ENCODE measurements at regions not wholly inside any gene's neighbourhood (a gene's known extent, or its start where the extent isn't known, plus 50 kb on each side); places are given as distances from the start of the nearest gene placed in this dataset.

DNA sequence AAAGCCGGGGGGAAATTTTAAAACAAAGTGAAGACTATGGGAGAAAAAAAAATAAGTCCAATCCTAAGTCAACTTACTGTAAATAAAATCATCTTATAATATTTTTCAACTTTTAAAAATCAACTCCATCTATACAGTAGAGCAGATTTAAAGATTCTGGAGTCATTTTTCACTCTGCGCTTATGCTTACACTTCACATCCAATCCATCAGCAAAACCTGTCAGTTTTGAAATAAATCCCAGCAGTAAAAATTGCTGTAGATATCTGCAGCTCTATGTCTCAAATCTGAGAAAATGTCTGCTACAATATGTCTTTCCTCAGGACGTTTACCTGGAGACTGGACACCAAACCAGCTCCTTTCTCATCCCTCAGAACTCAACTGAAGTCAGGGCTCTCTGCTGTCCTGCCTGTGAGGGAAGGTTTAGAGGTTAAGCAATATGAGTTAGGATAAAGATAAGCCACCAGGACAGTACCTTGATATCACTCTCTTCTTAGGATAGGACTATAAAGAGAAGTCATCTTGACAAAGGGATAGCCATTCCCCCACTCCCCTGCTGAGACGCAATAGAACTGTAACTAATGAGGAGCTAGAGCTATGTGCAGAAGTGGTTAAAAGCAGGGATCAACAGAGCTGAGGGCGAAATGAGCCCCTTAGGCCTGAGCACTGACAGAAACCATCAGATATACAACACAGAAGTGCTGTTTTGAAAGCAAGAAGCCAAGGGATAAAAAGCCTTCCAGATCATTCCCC lies 254.7 kb upstream of the KLHL1 start:
- ChIA-PET POLR2A (no interaction called here), CTCF (ENCODE audit: low intra/inter-chr PET ratio, low total read pairs) (no interaction called here)
- H3K79me2 ChIP-seq (ENCODE audit: insufficient read depth, low read length) = no peaks in the 10 kb centered on the region
- H3K4me1 ChIP-seq (ENCODE audit: insufficient read depth, low read length) = no peaks in the 10 kb centered on the region
- H3K27me3 ChIP-seq (ENCODE audit: control insufficient read depth in 1 of 2, insufficient read depth in 2 of 2, low read length in 2 of 2) = no peaks in the 10 kb centered on the region
- intact Hi-C loops (cut with micrococcal nuclease; ENCODE audit: unreplicated experiment) (no loop called here), in situ Hi-C loops (cut with HindIII; ENCODE audit: extremely low pct_ligation_motif_present, low pct_unique_long_range_greater_than_20kb) (no loop called here)
- H4K20me1 ChIP-seq (ENCODE audit: insufficient read depth, low read length) = no peaks in the 10 kb centered on the region
- BruUV-seq (replicated peaks) = no TSS peak
- H3K9ac ChIP-seq (ENCODE audit: insufficient read depth, low read depth, low read length) = no peak overlapping the region
- H2AFZ ChIP-seq (ENCODE audit: low read length) = no peak overlapping the region
- H3K4me2 ChIP-seq (ENCODE audit: low read depth, low read length) = no peak overlapping the region
- 25% methylated on average over 5 of the region's 5 CpGs for WGBS (ENCODE audit: low lambda C conversion rate)
- no peak overlapping the region for H3K4me3 ChIP-seq (replicated peaks in 1 of 3; ENCODE audit: insufficient read depth in 1 of 3, low read depth in 2 of 3, low read length in 3 of 3)
- H3K9me3 ChIP-seq (ENCODE audit: low read length) = no peaks in the 10 kb centered on the region
- no peaks in the 10 kb centered on the region for H3K36me3 ChIP-seq (replicated peaks in 1 of 2; ENCODE audit: control insufficient read depth in 1 of 2, insufficient read depth in 2 of 2, low read length in 2 of 2)
- FAIRE-seq (no peak), ATAC-seq (no peak), DNase-seq (ENCODE audit: low spot score) (no peak)
- TF ChIP-seq ZNF780A (CRISPR knock-in tag; IDR thresholded peaks at IDR 0.05) (no peak), ATM (IDR thresholded peaks at IDR 0.05; ENCODE audit: borderline replicate concordance) (no peak), ZNF547 (CRISPR knock-in tag; IDR thresholded peaks at IDR 0.05) (no peak), NONO (IDR thresholded peaks at IDR 0.05) (no peak), NONO (CRISPR knock-in tag; conservative IDR thresholded peaks at IDR 0.05) (no peak), ZHX1 (CRISPR knock-in tag; IDR thresholded peaks at IDR 0.05; ENCODE audit: low read depth) (no peak), ZNF121 (CRISPR knock-in tag; IDR thresholded peaks at IDR 0.05) (no peak), ARNT (IDR thresholded peaks at IDR 0.05) (no peak), ZNF20 (CRISPR knock-in tag; IDR thresholded peaks at IDR 0.05) (no peak), ZFX (CRISPR knock-in tag; IDR thresholded peaks at IDR 0.05; ENCODE audit: low read depth) (no peak), ZBTB38 (CRISPR knock-in tag; IDR thresholded peaks at IDR 0.05) (no peak), IKZF5 (CRISPR knock-in tag; IDR thresholded peaks at IDR 0.05) (no peak), EED (CRISPR knock-in tag; IDR thresholded peaks at IDR 0.05) (no peak)
- TF ChIP-seq, protein P1, sequence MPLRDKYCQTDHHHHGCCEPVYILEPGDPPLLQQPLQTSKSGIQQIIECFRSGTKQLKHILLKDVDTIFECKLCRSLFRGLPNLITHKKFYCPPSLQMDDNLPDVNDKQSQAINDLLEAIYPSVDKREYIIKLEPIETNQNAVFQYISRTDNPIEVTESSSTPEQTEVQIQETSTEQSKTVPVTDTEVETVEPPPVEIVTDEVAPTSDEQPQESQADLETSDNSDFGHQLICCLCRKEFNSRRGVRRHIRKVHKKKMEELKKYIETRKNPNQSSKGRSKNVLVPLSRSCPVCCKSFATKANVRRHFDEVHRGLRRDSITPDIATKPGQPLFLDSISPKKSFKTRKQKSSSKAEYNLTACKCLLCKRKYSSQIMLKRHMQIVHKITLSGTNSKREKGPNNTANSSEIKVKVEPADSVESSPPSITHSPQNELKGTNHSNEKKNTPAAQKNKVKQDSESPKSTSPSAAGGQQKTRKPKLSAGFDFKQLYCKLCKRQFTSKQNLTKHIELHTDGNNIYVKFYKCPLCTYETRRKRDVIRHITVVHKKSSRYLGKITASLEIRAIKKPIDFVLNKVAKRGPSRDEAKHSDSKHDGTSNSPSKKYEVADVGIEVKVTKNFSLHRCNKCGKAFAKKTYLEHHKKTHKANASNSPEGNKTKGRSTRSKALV (CRISPR knock-in tag; IDR thresholded peaks at IDR 0.05) = no peak
- no peak overlapping the region for H3K27ac ChIP-seq (ENCODE audit: extremely low read length, insufficient read depth, low read length)
